GM12872 (cell line): ENCODE measurements at regions not wholly inside any gene's neighbourhood (a gene's known extent, or its start where the extent isn't known, plus 50 kb on each side); places are given as distances from the start of the nearest gene placed in this dataset.

ENCODE experiments used
- TF ChIP-seq, protein P1 (sequence below): IDR thresholded peaks from 3 replicates; pipeline ENCODE4 v1.5.1; 2011; ENCODE audit warnings: low read depth, mild to moderate bottlenecking, low read length, moderate library complexity; ENCODE audit not compliant: insufficient read depth

DNA sequence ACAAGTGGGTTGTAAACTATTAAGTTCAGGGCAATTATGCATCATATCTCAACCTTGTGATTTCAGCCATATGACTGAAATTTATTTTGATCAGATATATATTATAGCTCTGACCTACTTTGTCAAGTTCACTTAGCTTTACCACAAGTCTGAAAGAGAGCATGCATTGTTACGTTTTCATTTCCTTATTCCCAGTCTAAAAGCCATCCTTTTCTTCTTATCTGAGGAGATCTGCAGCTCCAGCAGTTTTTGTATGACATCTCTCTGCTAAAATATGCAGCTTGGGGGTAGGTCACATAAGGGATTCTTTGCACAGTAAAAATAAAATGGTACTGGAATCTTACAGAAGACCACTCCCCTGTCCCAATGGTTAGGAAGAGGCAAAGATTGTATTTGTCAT lies 1682.8 kb upstream of the FLRT2 start:
- TF ChIP-seq, protein P1, sequence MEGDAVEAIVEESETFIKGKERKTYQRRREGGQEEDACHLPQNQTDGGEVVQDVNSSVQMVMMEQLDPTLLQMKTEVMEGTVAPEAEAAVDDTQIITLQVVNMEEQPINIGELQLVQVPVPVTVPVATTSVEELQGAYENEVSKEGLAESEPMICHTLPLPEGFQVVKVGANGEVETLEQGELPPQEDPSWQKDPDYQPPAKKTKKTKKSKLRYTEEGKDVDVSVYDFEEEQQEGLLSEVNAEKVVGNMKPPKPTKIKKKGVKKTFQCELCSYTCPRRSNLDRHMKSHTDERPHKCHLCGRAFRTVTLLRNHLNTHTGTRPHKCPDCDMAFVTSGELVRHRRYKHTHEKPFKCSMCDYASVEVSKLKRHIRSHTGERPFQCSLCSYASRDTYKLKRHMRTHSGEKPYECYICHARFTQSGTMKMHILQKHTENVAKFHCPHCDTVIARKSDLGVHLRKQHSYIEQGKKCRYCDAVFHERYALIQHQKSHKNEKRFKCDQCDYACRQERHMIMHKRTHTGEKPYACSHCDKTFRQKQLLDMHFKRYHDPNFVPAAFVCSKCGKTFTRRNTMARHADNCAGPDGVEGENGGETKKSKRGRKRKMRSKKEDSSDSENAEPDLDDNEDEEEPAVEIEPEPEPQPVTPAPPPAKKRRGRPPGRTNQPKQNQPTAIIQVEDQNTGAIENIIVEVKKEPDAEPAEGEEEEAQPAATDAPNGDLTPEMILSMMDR: no peak

- TF ChIP-seq, protein P1: no peak
These were observed 1679.9 kb upstream of the FLRT2 start for GRCh38 chr14:83850092-83850491.

- TF ChIP-seq, protein P1: no peak
These were observed 1673.6 kb upstream of the FLRT2 start for GRCh38 chr14:83856334-83856733.

DNA sequence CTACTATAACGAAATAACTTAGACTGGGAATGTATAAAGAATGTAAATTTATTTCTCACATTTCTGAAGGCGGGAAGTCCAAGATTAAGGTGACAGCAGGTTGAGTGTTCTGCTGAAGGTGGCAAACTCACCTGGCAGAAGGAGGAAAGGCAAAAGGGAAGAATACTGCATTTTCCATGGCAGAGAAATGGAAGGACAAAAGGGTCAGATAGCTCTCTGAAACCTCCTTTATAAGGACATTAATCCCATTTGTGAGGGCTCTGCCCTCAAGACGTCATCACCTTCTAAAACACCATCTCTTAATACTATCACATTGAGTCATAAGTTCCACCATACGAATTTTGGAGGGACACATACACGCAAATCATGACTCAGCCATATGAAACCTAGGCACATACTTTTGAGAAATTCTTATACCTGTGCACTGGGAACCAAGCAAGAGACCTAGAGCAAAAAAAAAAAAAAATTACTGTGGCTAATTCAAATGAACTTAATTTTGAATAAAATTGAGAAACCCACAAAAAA lies 1669.3 kb upstream of the FLRT2 start:
- TF ChIP-seq, protein P1: no peak

- TF ChIP-seq, protein P1: no peak
These were observed 1666.7 kb upstream of the FLRT2 start for GRCh38 chr14:83863042-83863774.

DNA sequence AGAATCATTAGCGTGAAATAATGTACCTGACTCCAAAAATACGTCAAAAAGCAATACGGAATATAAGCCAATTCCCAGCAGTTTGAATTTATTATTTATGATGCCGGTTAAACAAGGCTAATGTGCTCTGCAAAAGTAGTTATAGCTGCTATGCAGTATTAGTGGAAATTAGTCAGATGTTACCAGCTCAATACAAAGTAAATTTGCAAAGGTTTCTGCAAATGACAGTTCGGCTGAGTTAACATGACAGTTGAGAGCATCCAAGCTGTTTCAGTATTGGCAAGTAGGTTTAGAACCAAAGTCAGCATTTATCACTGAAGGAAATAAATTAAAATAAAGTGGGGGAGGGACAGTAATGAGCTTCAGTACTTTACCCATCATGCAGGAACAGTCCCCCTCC lies 1665.8 kb upstream of the FLRT2 start:
- TF ChIP-seq, protein P1: no peak

GRCh38 chr14:83867566-83868225 lies 1662.2 kb upstream of the FLRT2 start:
- TF ChIP-seq, protein P1: no peak
